Activated CD4-positive, alpha-beta T cell treated with anti-CD3 and anti-CD28 coated beads, Interleukin-2, Interleukin-6, amounts not matched to agents 100 ng/mL and 50 ng/mL, durations not matched to agents 16 hours and 8 hours (primary cell): ENCODE measurements at regions not wholly inside any gene's neighbourhood (a gene's known extent, or its start where the extent isn't known, plus 50 kb on each side); places are given as distances from the start of the nearest gene placed in this dataset.
"Not testable (repeated sequence)": the region's sequence is repeated elsewhere in the genome, so short reads cannot be mapped to it uniquely, and the experiment has no call there.

Experiments
- DNase-seq: peaks from one replicate; pipeline ENCODE4 v3.0.0-alpha.2; 2020

DNA sequence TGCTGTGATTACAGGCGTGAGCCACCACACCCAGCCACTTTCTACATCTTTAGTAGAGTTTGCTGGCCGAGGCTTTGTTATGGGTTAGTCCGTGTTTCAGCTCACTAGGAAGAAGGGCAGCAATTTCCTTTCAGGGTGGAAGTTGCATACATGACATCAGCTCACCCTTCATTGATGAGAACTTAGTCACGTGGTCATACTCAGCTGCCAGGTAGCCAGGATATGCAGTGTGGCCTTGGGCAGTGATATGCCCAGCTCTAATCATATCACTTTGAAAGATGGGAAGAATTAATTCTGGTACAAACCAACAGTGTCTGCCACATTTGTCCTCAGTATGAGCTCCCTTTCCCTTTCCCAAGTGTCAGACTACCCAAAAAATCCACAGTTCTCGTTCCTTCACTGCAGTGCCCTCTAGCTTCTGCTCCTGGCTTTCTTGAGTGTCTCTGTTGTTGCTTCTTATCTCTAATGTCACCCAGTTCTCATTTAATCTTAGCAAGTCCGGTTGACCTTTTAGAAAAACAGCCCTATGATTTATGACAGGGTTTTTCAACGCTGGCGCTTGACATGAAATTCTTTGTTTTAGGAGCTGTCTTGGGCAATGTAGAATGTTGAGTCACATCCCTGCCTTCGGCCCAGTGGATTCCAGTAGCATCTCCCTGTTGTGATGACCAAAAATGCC lies 108.7 kb upstream of the ITGB1 start:
- DNase-seq, result no peak

GRCh38 chr10:33065111-33065510 lies 107.1 kb upstream of the ITGB1 start:
- DNase-seq, result no peak

- no peak for DNase-seq
Measured at GRCh38 chr10:33064706-33065105, 106.7 kb upstream of the ITGB1 start.

DNA sequence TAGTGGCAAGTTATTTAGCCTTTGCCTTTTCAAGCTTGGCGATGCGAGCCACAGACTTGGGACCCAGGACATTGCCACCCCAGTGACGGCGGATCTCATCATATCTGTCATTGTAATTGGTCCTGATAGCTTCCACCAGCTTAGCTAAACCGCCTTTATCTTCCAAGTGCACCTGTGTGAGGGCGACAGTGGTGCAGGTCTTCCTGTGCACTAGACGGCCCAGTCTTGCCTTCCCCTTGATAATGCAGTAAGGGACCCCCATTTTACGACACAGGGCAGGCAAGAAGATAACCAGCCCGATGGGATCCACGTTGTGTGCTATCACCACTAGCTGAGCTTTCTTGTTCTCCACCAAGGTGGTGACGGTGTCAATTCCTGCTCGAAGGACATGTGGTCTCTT lies 99.6 kb upstream of the ITGB1 start:
- DNase-seq, result no peak

GRCh38 chr10:33056828-33057596 lies 99.0 kb upstream of the ITGB1 start:
- DNase-seq, result no peak

- DNase-seq, result no peak
Measured at GRCh38 chr10:33055625-33056024, 97.6 kb upstream of the ITGB1 start.

DNA sequence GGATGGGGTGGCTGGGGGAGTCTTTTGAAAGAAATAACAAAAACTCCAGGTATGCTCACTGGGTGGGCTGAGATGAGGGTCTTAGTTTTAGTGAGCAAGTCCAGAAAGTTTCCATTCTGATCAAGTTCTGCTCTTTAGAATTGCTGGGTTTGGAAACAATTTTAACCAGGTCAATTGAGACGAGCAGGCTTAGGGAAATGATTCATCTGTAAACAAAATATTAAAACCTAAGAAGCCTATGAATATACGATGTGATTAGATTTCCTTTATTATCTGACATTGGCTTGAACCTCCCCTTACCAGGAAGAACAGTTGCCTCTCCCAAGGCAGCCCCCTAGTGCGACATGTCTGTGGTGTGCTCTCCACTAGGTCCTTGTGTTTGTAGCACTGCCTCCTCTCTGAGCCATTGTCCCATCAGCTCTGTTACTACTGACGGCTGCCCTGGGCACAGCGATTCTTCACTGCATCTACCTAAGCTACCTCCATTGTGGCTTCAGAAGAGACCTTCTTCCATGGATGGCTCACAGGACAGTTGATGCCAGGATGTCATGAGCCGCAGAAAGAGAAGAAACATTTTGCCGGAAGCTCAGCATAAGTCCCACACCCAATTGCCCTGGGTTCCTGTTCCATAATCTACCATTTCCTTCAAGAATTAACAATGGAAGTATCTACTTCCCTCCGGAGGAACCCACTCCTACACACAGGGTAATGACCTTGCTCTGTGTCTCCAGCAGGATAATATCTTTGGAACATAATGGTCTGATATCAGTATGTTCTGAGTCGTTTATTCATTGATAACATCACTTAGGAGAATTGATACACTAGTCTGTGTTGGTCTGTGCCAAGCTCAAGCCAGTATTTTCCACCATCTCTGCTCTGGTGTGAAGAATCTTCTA lies 95.1 kb upstream of the ITGB1 start:
- DNase-seq, result no peak

- DNase-seq, result no peak
Measured at GRCh38 chr10:33052263-33052875, 94.3 kb upstream of the ITGB1 start.

DNA sequence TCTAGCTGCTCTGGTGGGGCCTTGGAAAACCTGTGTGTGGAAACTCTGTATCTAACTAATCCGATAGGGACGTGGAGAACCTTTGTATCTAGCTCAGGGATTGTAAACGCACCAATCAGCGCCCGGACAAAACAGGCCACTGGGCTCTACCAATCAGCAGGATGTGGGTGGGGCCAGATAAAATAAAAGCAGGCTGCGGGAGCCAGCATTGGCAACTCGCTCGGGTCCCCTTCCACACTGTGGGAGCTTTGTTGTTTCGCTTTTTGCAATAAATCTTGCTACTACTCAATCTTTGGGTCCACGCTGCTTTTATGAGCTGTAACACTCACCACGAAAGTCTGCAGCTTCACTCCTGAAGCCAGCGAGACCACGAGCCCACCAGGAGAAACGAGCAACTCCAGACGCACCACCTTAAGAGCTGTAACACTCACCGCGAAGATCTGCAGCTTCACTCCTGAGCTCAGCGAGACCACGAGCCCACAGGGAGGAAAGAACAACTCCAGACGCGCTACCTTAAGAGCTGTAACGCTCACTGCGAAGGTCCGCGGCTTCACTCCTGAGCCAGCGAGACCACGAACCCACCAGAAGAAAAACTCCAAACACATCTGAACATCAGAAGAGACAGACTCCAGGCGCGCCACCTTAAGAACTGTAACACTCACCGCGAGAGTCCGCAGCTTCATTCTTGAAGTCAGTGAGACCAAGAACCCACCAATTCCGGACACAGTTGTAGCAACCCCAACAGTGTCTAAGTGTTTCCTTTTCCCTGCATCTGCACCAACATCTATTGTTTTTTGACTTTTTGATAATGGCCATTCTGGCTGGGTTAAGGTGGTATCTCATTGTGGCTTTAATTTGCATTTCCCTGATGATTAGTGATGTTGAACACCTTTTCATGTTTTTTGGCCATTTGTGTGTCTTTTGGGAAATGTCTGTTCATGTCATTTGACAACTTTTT lies 92.2 kb upstream of the ITGB1 start:
- DNase-seq, result not testable (repeated sequence)

DNA sequence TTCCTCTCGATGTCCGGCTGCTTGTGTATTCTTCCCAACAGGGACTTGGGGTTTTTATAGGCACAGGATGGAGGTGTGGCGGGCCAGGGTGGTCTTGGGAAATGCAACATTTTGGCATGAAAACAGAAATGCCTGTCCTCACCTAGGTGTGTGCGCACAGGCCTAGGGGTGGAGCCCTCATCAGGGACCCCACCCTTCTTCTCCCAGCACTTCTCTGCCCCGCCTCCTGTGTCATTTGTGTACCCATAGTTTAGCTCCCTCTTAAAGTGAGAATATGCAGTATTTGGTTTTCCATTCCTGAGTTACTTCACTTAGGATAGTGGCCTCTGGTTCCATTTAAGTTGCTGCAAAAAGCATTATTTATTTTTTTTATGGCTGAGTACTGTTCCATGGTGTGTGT lies 90.2 kb upstream of the ITGB1 start:
- no peak for DNase-seq

GRCh38 chr10:33047655-33048054 lies 89.6 kb upstream of the ITGB1 start:
- no peak for DNase-seq

DNA sequence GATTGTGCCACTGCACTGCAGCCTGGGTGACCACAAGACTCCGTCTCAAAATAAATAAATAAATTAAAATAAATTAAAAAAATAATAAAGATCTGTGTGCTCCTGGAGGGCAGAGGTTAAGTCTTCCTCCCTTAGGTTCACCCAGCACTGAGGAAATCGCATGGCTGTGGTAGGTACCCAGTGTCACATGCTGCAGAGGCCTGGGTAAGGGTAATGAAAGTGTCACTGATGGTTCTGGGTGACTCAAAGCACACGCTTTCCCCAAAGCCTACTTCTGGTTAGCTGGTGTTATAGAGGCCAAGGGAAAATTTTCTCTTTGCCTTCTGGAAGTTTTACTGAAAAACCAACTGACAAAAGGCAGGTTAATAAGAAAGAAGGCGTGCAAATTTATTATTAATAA lies 88.8 kb upstream of the ITGB1 start:
- peak; percentile 12 for DNase-seq

DNA sequence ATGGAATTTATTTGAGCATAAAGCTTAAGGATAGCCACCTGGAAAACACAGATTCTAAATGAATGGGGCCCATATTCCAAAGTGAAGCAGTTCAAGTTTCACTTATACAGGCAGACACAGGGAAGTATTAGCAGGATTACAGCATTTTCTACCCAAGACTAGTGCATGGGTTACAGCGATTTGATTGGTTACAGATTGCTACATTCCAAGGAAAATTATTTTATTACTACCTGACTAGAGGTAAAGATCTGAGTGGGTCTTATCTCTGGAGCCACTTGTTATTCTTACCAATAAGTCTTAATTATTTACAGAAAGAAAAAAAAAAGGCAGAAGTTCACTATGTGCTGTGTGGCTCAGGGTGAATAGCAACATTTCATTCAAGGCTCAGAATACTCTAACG lies 87.4 kb upstream of the ITGB1 start:
- DNase-seq, result no peak

DNA sequence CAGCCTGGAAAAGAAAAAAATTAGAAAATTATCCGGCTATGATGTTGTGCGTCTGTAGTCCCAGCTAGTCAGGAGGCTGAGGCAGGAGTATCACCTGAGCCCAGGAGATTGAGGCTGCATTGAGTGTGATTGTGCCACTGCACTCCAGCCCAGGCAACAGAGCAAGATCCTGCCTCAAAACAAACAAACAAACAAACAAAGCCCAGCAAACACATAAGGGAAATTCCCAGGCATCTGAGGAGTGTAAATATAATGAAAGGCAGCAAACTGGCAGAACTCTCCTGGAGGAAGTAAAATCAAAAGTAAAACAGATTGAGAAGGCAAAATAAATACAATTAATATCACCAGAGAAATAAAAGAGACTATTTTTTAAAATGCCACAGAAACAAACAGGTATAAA lies 84.5 kb upstream of the ITGB1 start:
- no peak for DNase-seq

DNA sequence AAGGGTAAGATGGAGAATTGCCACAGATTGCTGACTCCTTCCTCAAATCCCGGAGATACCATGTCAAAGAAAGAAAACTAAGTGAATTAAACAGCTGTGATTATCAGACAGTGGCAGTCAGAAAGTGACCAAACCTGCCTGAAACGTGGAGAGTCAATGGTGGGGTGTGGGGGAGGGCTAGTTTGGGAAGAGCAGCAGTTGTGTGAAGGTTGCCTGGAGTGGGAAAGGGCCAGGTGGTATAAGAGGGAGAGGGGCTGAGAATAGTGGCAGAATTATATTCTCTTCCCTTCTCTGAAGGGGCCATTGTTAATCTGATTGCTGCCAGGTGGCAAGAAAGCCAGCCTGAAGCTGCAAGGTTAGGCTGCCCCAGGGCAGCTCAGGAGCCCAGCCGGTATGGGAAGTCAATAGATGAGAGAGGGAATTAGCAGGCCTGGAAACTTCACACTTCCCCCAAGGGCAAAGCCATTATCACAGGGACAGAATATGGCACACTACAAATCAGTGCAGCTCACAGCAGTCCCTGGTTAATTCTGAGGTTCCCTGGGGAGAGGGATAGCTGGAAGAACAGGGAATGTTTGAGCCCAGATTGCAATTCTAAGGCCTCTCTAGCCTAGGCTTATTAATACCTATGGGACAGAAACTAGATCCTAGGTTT lies 83.9 kb upstream of the ITGB1 start:
- no peak for DNase-seq

DNA sequence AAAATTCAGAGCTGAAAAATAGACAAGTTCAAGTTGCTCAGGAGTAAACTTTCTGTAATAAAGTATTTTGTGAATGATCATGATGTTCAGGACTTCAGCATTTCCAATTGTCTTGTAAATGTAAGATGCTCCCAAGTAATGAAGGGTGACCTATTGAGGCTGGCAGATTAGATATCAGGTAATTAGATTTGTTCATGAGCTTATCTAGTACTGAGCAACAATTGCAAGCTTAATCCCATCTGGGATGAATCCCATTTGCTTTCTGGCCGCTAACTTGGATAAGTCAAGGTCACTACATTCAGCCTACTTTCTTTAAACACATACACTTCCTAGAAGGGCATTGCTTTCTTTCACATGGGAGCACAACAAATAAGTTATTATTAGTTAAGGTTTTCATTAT lies 82.4 kb upstream of the ITGB1 start:
- DNase-seq, result no peak

GRCh38 chr10:33039181-33039580 lies 81.2 kb upstream of the ITGB1 start:
- no peak for DNase-seq

DNA sequence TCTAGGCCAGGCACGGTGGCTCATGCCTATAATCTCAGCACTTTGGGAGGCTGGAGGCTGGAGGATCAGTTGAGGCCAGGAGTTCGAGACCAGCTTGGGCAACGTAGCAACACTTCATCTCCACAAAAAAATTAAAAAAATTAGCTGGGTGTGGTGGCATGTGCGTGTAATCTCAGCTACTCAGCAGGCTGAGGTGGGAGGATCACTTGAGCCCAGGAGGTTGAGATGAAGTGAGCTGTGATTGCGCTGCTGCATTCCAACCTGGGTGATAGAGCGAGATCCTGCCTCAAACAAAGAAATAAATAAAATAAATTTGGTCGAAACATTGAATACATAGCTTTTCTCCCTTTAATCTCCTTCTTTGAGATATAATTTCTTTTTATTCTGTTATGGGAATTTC lies 80.6 kb upstream of the ITGB1 start:
- DNase-seq, result no peak

GRCh38 chr10:33037726-33038125 lies 79.7 kb upstream of the ITGB1 start:
- no peak for DNase-seq

GRCh38 chr10:33036670-33037069 lies 78.6 kb upstream of the ITGB1 start:
- DNase-seq, result no peak

GRCh38 chr10:33035411-33035810 lies 77.4 kb upstream of the ITGB1 start:
- DNase-seq, result no peak

DNA sequence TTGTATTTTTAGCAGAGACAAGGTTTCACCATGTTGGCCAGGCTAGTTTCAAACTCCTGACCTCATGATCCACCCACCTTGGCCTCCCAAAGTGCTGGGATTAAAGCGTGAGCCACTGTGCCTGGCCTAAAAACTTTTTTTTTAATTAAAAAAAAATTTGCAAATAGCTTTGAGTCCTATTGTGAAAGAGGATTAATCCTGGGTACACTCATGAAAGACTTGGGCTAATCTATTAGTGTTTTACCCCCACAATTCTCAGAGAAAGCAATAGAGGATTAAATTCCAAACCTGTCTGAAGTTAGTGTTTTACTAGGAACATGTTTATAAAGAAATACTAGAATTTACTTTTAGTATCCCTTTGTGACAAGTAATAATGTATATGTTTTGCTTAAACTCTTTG lies 76.9 kb upstream of the ITGB1 start:
- no peak for DNase-seq
